ENCODE measurements at regions not wholly inside any gene's neighbourhood (a gene's known extent, or its start where the extent isn't known, plus 50 kb on each side); places are given as distances from the start of the nearest gene placed in this dataset.
"Not testable (repeated sequence)": the region's sequence is repeated elsewhere in the genome, so short reads cannot be mapped to it uniquely, and the experiment has no call there.

- DNase-seq (ENCODE audit: low read depth) = no peak
Observed at GRCh38 chrX:148265829-148266228, 234.6 kb upstream of the AFF2 start.

GRCh38 chrX:148268673-148269072, 231.7 kb upstream of the AFF2 start:
- no peak for DNase-seq (ENCODE audit: low read depth)

GRCh38 chrX:148269513-148269912, 230.9 kb upstream of the AFF2 start:
- DNase-seq (ENCODE audit: low read depth) = no peak

GRCh38 chrX:148270499-148270898, 229.9 kb upstream of the AFF2 start:
- no peak for DNase-seq (ENCODE audit: low read depth)

GRCh38 chrX:148271263-148271662, 229.2 kb upstream of the AFF2 start:
- no peak for DNase-seq (ENCODE audit: low read depth)

- DNase-seq (ENCODE audit: low read depth) = no peak
Observed at GRCh38 chrX:148281920-148282319, 218.5 kb upstream of the AFF2 start.

- no peak for DNase-seq (ENCODE audit: low read depth)
Observed at GRCh38 chrX:148282504-148282903, 217.9 kb upstream of the AFF2 start.

- DNase-seq (ENCODE audit: low read depth) = no peak
Observed at GRCh38 chrX:148284056-148284455, 216.4 kb upstream of the AFF2 start.

GRCh38 chrX:148284821-148285220, 215.6 kb upstream of the AFF2 start:
- DNase-seq (ENCODE audit: low read depth) = no peak

GRCh38 chrX:148288451-148288850, 212.0 kb upstream of the AFF2 start:
- DNase-seq (ENCODE audit: low read depth) = no peak

GRCh38 chrX:148290041-148290440, 210.4 kb upstream of the AFF2 start:
- DNase-seq (ENCODE audit: low read depth) = no peak

GRCh38 chrX:148290931-148291330, 209.5 kb upstream of the AFF2 start:
- no peak for DNase-seq (ENCODE audit: low read depth)

- DNase-seq (ENCODE audit: low read depth) = no peak
Observed at GRCh38 chrX:148298737-148299136, 201.7 kb upstream of the AFF2 start.

GRCh38 chrX:148305214-148305613, 195.2 kb upstream of the AFF2 start:
- not testable (repeated sequence) for DNase-seq (ENCODE audit: low read depth)

GRCh38 chrX:148309413-148309812, 191.0 kb upstream of the AFF2 start:
- DNase-seq (ENCODE audit: low read depth) = no peak

- no peak for DNase-seq (ENCODE audit: low read depth)
Observed at GRCh38 chrX:148310426-148311165, 189.8 kb upstream of the AFF2 start.

GRCh38 chrX:148311544-148311943, 188.9 kb upstream of the AFF2 start:
- no peak for DNase-seq (ENCODE audit: low read depth)

GRCh38 chrX:148314876-148315275, 185.5 kb upstream of the AFF2 start:
- no peak for DNase-seq (ENCODE audit: low read depth)

GRCh38 chrX:148316446-148316845, 184.0 kb upstream of the AFF2 start:
- no peak for DNase-seq (ENCODE audit: low read depth)

GRCh38 chrX:148322906-148323305, 177.5 kb upstream of the AFF2 start:
- no peak for DNase-seq (ENCODE audit: low read depth)

- no peak for DNase-seq (ENCODE audit: low read depth)
Observed at GRCh38 chrX:148333989-148334388, 166.4 kb upstream of the AFF2 start.

GRCh38 chrX:148337873-148338272, 162.5 kb upstream of the AFF2 start:
- DNase-seq (ENCODE audit: low read depth) = no peak

- DNase-seq (ENCODE audit: low read depth) = no peak
Observed at GRCh38 chrX:148354916-148355315, 145.5 kb upstream of the AFF2 start.

- no peak for DNase-seq (ENCODE audit: low read depth)
Observed at GRCh38 chrX:148361641-148362040, 138.8 kb upstream of the AFF2 start.

Data from GM04503 (cell line).